Fibroblast of skin of abdomen (primary cell): ENCODE measurements at regions not wholly inside any gene's neighbourhood (a gene's known extent, or its start where the extent isn't known, plus 50 kb on each side); places are given as distances from the start of the nearest gene placed in this dataset.

ENCODE experiments used
- DNase-seq: peaks from one replicate; pipeline ENCODE4 v3.0.0-alpha.2; 2013

DNA sequence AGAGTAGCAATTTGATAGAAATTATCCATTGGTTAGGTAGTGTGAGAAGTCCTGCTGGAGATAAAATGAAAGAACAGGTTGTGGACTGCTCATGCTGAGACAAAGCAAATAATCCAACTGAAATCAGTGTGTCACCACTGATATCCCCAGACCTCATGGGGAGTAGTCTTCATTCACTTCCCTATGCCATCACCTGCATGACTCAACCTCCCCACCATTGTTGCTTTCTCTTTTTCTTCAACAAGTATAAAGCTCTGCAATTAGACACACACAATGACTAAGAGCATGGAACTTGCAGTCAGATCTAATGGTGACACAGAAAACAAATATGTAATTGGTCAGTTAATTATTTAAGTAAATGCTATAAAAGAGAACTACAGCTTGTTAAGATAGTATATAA, 475.3 kb downstream of the RIT2 start:
- no peak for DNase-seq

- DNase-seq, result no peak
Measured at GRCh38 chr18:42641996-42642395, 473.5 kb downstream of the RIT2 start.

- no peak for DNase-seq
Measured at GRCh38 chr18:42644729-42645131, 470.8 kb downstream of the RIT2 start.

- no peak for DNase-seq
Measured at GRCh38 chr18:42649331-42650035, 466.0 kb downstream of the RIT2 start.

- DNase-seq, result no peak
Measured at GRCh38 chr18:42654556-42654955, 460.9 kb downstream of the RIT2 start.

- DNase-seq, result no peak
Measured at GRCh38 chr18:42657551-42657950, 457.9 kb downstream of the RIT2 start.

DNA sequence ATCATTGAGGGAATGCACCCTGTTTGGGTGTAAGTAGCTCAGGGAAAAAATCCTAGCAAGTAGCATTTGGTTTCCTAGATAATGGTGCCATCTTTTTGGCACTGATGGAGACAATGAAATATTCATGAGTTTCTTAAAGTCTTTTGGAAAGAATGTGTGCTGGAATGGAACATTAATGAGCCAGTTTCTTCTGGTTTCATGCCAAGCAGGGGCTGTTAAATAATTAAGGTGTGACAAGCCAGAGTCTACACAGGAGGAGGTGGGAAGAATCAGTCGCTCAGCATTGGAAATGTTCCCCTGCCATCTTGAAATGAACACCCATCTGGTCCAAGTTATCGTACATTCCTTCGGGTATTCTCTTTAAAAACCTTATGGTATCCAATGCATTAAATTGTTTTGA, 457.3 kb downstream of the RIT2 start:
- DNase-seq, result no peak

DNA sequence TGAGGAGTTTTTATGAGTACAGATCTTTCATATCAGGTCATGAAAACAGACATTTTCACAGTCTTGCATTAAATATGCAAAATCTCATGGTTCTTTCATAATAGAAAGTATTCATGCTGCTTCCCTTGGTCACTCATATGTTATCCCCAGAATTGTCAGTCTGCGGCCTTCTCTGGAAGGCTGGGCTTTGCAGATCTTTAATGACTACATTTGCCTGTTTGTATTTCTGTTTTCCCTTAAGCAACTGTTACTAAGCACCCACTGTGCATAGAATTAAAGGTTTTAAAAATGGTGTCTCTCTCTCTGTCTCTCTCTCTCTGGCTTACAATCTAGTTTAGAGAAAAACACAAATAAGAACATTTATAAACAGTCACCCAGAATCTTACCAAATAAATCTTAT, 456.3 kb downstream of the RIT2 start:
- no peak for DNase-seq

DNA sequence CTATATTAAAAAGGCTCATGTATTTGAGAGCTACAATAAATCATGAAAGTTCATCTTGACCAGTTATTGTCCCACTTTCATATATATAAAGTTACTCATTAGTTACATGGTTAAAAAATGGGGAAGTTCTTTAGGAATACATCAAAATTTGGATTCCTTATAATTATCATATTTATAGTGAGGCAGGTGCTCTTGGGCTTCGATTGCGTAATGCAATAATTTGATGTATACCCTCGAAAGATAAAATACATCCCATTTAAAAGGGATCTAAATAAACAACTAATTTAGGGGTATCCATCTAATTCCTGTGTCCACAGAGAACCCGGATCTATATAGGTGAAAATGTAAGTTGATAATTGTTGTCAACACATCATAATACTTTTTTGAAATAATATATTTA, 444.6 kb downstream of the RIT2 start:
- no peak for DNase-seq

- DNase-seq, result no peak
Measured at GRCh38 chr18:42675810-42676209, 439.7 kb downstream of the RIT2 start.

DNA sequence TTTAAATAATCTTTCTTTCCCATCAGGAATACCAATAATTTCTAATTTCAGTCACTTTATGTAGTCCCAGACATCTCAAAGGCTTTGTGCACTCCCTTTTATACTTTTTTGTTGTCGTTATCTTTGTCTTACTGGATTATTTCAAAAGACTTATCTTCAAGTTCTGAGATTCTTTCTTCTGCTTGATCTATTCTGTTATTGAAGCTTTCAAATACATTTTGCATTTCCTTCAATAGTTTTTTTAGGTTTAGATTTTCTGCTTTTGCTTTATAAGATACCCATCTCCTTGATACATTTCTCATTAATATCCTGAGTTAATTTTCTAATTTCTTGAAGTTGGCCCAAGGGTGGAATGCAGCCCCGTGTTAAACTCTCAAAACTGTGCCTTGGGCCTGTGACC, 432.4 kb downstream of the RIT2 start:
- DNase-seq, result no peak

GRCh38 chr18:42689310-42689709, 426.2 kb downstream of the RIT2 start:
- no peak for DNase-seq
